Fibroblast of the aortic adventitia (primary cell): ENCODE measurements at regions not wholly inside any gene's neighbourhood (a gene's known extent, or its start where the extent isn't known, plus 50 kb on each side); places are given as distances from the start of the nearest gene placed in this dataset.

Source experiments
- DNase-seq: peaks from one replicate; pipeline ENCODE4 v3.0.0-alpha.2; 2010; ENCODE audit warnings: low read depth
- H3K4me3 ChIP-seq: 2 replicates; pipeline ENCODE4 v1.5.1; 2011; ENCODE audit warnings: low read depth, mild to moderate bottlenecking, control low read depth, low read length, moderate library complexity
- CTCF ChIP-seq: IDR thresholded peaks from 2 replicates; pipeline ENCODE4 v1.5.1; 2011; ENCODE audit warnings: mild to moderate bottlenecking, low read length, control low read depth, inconsistent platforms; ENCODE audit not compliant: insufficient read depth

- peak; percentile 35 for DNase-seq
- no peak for TF ChIP-seq CTCF
- H3K4me3 ChIP-seq: no peak overlapping the region
Measured at GRCh38 chr16:86663685-86664521, 85.6 kb downstream of the FOXL1 start.

- H3K4me3 ChIP-seq: no peak overlapping the region
- peak; percentile 90 for DNase-seq
- no peak for TF ChIP-seq CTCF
Measured at GRCh38 chr16:86664522-86665318, 86.4 kb downstream of the FOXL1 start.

GRCh38 chr16:86665319-86665675 is 86.9 kb downstream of the FOXL1 start:
- no peak overlapping the region for H3K4me3 ChIP-seq

GRCh38 chr16:86665929-86666328 is 87.6 kb downstream of the FOXL1 start:
- no peak for DNase-seq
- no peak overlapping the region for H3K4me3 ChIP-seq
- no peak for TF ChIP-seq CTCF

More at GRCh38 chr16:86665319-86665675, 86.9 kb downstream of the FOXL1 start:
- no peak for TF ChIP-seq CTCF
- peak; percentile 84 for DNase-seq

- no peak overlapping the region for H3K4me3 ChIP-seq
- peak; percentile 66 for DNase-seq
- TF ChIP-seq CTCF: no peak
Measured at GRCh38 chr16:86667035-86667434, 88.7 kb downstream of the FOXL1 start.

GRCh38 chr16:86668136-86668910 is 90.0 kb downstream of the FOXL1 start:
- TF ChIP-seq CTCF: no peak
- H3K4me3 ChIP-seq: no peak overlapping the region
- peak; percentile 68 for DNase-seq
